HepG2 (cell line): ENCODE measurements at regions not wholly inside any gene's neighbourhood (a gene's known extent, or its start where the extent isn't known, plus 50 kb on each side); places are given as distances from the start of the nearest gene placed in this dataset.
"Not testable (repeated sequence)": the region's sequence is repeated elsewhere in the genome, so short reads cannot be mapped to it uniquely, and the experiment has no call there.

Source experiments
- ATAC-seq: fragments of 200-7000 bp; cut with Tn5 transposase; 3 replicates; pipeline ENCODE4 v1.9.1; 2020; ENCODE audit warnings: mild to moderate bottlenecking, moderate library complexity
- BruUV-seq: library from RNA; stranded (reverse); fragments of 400-500 nt; replicated peaks from 2 replicates; lab custom pipeline; 2021; lab: Mats Ljungman, UMichigan
- CTCF ChIA-PET: fragments of 300-600 bp; formaldehyde crosslinking; extraction: SDS; loops from one replicate; lab custom pipeline; 2021; ENCODE audit warnings: low total read pairs, inconsistent platforms, low intra/inter-chr PET ratio; lab: Yijun Ruan, JAX
- POLR2A ChIA-PET: fragments of 350-600 bp; sonication (Branson Sonifier 250); formaldehyde crosslinking; loops from one replicate; lab custom pipeline; 2020; ENCODE audit warnings: antibody characterized with exemption, inconsistent platforms; lab: Yijun Ruan, JAX
- DNase-seq: peaks from one replicate; pipeline ENCODE4 v3.0.0-alpha.2; 2015; ENCODE audit warnings: low spot score
- FAIRE-seq: peaks from 3 replicates; lab custom pipeline; 2011; peaks lifted over from hg19 to GRCh38; lab: Jason Lieb, UNC
- H2AFZ ChIP-seq: one replicate; pipeline ENCODE4 v1.6.1; 2011; ENCODE audit warnings: low read length, inconsistent platforms
- H3K27ac ChIP-seq: fragments of 300-600 bp; 3 replicates; pipeline ENCODE4 v1.8.0; 2011; ENCODE audit warnings: mixed run types, mild to moderate bottlenecking, mixed read lengths, low read length, inconsistent platforms; ENCODE audit not compliant: insufficient read depth; ENCODE audit errors: extremely low read length
- H3K27me3 ChIP-seq, 2 experiments: fragments of 200-600 bp in 1 of 2; 2 replicates in 1 of 2; 3 replicates in 1 of 2; pipeline versions ENCODE4 v1.6.0 to v1.8.0; 2011; ENCODE audit warnings: low read length in 2 of 2, mild to moderate bottlenecking in 2 of 2, moderate library complexity in 2 of 2, inconsistent platforms in 1 of 2; ENCODE audit not compliant: insufficient read depth in 2 of 2, control insufficient read depth in 1 of 2
- H3K36me3 ChIP-seq, 2 experiments: fragments of 200-600 bp in 1 of 2; replicated peaks in 1 of 2; 2 replicates in 1 of 2; 3 replicates in 1 of 2; pipeline versions ENCODE4 v1.5.1 to v1.8.0; 2011; ENCODE audit warnings: low read length in 2 of 2, inconsistent platforms in 1 of 2; ENCODE audit not compliant: insufficient read depth in 2 of 2, control insufficient read depth in 1 of 2
- H3K4me1 ChIP-seq: 2 replicates; pipeline ENCODE4 v1.5.1; 2012; ENCODE audit warnings: low read length, inconsistent platforms; ENCODE audit not compliant: insufficient read depth
- H3K4me2 ChIP-seq: 2 replicates; pipeline ENCODE4 v1.6.0; 2011; ENCODE audit warnings: low read depth, low read length, inconsistent platforms
- H3K4me3 ChIP-seq, 3 experiments: fragments of 200-600 bp in 1 of 3; sonication (generic), shearing (Covaris generic) in 1 of 3; replicated peaks in 1 of 3; 2 replicates each; pipeline ENCODE4 v1.5.1; 2011 to 2016; ENCODE audit warnings: low read length in 3 of 3, inconsistent platforms in 2 of 3, low read depth in 2 of 3, mild to moderate bottlenecking in 2 of 3, control low read depth in 1 of 3, mixed read lengths in 1 of 3; ENCODE audit not compliant: insufficient read depth in 1 of 3
- H3K79me2 ChIP-seq: one replicate; pipeline ENCODE4 v1.6.1; 2011; ENCODE audit warnings: low read length, inconsistent platforms; ENCODE audit not compliant: insufficient read depth
- H3K9ac ChIP-seq: 2 replicates; pipeline ENCODE4 v1.6.0; 2011; ENCODE audit warnings: mild to moderate bottlenecking, low read depth, low read length, inconsistent platforms; ENCODE audit not compliant: insufficient read depth
- H3K9me3 ChIP-seq: 2 replicates; pipeline ENCODE4 v1.5.1; 2012; ENCODE audit warnings: mild to moderate bottlenecking, low read length
- H4K20me1 ChIP-seq: 2 replicates; pipeline ENCODE4 v1.6.0; 2011; ENCODE audit warnings: inconsistent platforms, mild to moderate bottlenecking, low read length, moderate library complexity; ENCODE audit not compliant: insufficient read depth
- HDAC1 ChIP-seq: sonication (generic); formaldehyde crosslinking; IDR thresholded peaks from 2 replicates; pipeline ENCODE4 v1.5.1; 2020; ENCODE audit warnings: mild to moderate bottlenecking, missing genetic modification reagents
- KDM2A ChIP-seq: sonication (generic); formaldehyde crosslinking; IDR thresholded peaks from 2 replicates; pipeline ENCODE4 v1.4.0; 2020; ENCODE audit warnings: low read depth, missing genetic modification reagents, borderline replicate concordance
- KDM4B ChIP-seq: sonication (generic); formaldehyde crosslinking; IDR thresholded peaks from 2 replicates; pipeline ENCODE4 v1.4.0; 2020; ENCODE audit warnings: missing genetic modification reagents
- MTF2 ChIP-seq: sonication (generic); formaldehyde crosslinking; IDR thresholded peaks from 2 replicates; pipeline ENCODE4 v1.5.0; 2020; ENCODE audit warnings: missing genetic modification reagents, borderline replicate concordance
- ZNF672 ChIP-seq: sonication (generic); formaldehyde crosslinking; IDR thresholded peaks from 2 replicates; pipeline ENCODE4 v1.8.1; 2022; ENCODE audit warnings: missing genetic modification reagents
- ZNF781 ChIP-seq: sonication (generic); formaldehyde crosslinking; IDR thresholded peaks from 2 replicates; pipeline ENCODE4 v1.5.1; 2020; ENCODE audit warnings: borderline replicate concordance, mild to moderate bottlenecking, missing genetic modification reagents; ENCODE audit errors: not compliant biosample characterization
- ZNF891 ChIP-seq: sonication (generic); formaldehyde crosslinking; IDR thresholded peaks from 2 replicates; pipeline ENCODE4 v1.5.0; 2020; ENCODE audit warnings: mild to moderate bottlenecking, missing genetic modification reagents
- WGBS: methylation state at CpG from one replicate; pipeline ENCODE4 v1.1.6; 2017; ENCODE audit warnings: low lambda C conversion rate; 5-methylcytosine and 5-hydroxymethylcytosine counted together
- in situ Hi-C: cut with HindIII; loops from 2 replicates; pipeline ENCODE4 v1.10.0; 2017; ENCODE audit warnings: low pct_unique_long_range_greater_than_20kb; ENCODE audit not compliant: extremely low pct_ligation_motif_present
- intact Hi-C: fragments of 100-400 bp; cut with micrococcal nuclease; formaldehyde crosslinking; loops from one replicate; pipeline ENCODE4 v1.10.0; 2022; ENCODE audit not compliant: unreplicated experiment
- TF ChIP-seq, protein P1 (sequence below): IDR thresholded peaks from 2 replicates; pipeline ENCODE4 v1.6.1; 2016; ENCODE audit warnings: low read depth

DNA sequence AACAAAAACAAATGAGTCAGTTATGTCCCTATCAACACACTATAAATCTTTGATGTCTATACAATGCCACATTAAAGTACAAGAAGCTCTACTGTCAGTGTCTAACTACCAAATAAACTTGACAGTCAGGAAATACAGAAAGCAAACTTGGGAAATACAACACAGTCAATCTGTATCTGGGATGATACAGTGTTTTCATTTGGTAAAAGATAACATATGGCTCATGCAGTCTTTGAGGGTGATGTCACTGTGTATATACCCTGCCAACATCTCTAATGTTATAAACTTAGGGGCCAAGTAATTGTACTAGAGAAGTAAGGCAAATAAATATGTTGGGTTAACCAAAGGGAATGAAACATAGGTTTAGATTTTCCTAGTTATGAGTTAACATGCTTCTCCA is 552.5 kb upstream of the ADAMTS5 start (continued):
- TF ChIP-seq, protein P1, sequence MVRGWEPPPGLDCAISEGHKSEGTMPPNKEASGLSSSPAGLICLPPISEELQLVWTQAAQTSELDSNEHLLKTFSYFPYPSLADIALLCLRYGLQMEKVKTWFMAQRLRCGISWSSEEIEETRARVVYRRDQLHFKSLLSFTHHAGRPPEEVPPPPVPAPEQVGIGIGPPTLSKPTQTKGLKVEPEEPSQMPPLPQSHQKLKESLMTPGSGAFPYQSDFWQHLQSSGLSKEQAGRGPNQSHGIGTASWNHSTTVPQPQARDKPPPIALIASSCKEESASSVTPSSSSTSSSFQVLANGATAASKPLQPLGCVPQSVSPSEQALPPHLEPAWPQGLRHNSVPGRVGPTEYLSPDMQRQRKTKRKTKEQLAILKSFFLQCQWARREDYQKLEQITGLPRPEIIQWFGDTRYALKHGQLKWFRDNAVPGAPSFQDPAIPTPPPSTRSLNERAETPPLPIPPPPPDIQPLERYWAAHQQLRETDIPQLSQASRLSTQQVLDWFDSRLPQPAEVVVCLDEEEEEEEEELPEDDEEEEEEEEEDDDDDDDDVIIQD (CRISPR knock-in tag) = no peak
- TF ChIP-seq MTF2 (CRISPR knock-in tag) (no peak), KDM4B (CRISPR knock-in tag) (no peak)

DNA sequence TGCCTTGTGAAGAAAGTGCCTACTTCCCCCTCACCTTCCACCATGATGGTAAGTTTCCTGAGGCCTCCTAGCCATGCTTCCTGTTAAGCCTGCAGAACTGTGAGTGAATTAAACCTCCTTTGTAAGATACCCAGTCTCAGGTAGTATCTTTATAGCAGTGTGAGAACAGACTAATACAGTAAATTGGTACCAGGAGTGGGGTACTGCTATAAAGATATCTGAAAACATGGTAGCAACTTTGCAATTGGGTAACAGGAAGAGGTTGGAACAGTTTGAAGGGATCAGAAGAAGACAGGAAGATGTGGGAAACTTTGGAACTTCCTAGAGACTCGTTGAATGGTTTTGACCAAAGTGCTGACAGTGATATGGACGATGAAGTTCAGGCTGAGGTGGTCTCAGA is 550.3 kb upstream of the ADAMTS5 start:
- H4K20me1 ChIP-seq, H3K36me3 ChIP-seq, H2AFZ ChIP-seq, in situ Hi-C loops, H3K9ac ChIP-seq, DNase-seq, H3K4me3 ChIP-seq, H3K79me2 ChIP-seq, CTCF ChIA-PET, ATAC-seq, BruUV-seq, H3K27ac ChIP-seq, H3K27me3 ChIP-seq, FAIRE-seq, H3K4me2 ChIP-seq, H3K4me1 ChIP-seq, intact Hi-C loops, POLR2A ChIA-PET: not testable (repeated sequence)
- peaks cover 86% of the 10 kb centered on the region for H3K9me3 ChIP-seq
- WGBS = 0% methylated on average over 2 of the region's 2 CpGs

DNA sequence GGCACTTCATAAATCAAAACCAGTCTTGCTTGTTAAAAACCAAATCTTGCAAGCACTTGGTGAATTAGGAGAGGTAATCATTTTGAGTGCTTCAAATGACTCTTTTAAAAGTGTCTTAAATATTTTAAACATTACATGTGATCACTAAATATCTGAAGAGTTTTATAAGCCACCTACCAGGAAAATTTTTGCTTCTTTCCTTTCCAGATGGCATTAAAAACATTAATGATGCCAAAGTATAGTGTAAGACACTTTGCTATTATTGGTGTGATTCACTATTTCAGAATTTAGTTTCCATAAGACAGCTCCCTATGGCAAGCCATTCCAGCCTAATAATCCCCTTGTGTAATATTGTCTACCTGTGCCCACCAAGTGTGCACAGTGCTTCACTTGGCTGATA is 548.8 kb upstream of the ADAMTS5 start:
- in situ Hi-C loops (no loop called here), intact Hi-C loops (no loop called here)
- Histone ChIP-seq H3K27me3 (no peaks in the 10 kb centered on the region), H3K4me3 (no peak overlapping the region), H3K9ac (no peak overlapping the region), H3K36me3 (no peaks in the 10 kb centered on the region), H3K9me3 (peaks cover 95% of the 10 kb centered on the region), H3K27ac (no peak overlapping the region), H4K20me1 (no peaks in the 10 kb centered on the region), H2AFZ (no peak overlapping the region), H3K79me2 (no peaks in the 10 kb centered on the region), H3K4me2 (no peak overlapping the region)
- no peak for DNase-seq
- no peak for ATAC-seq
- no peak for FAIRE-seq
- BruUV-seq = no TSS peak
- ChIA-PET CTCF (no interaction called here), POLR2A (no interaction called here)
- TF ChIP-seq KDM2A (CRISPR knock-in tag) (no peak), ZNF672 (CRISPR knock-in tag) (no peak), ZNF891 (CRISPR knock-in tag) (no peak), ZNF781 (CRISPR knock-in tag) (no peak), HDAC1 (CRISPR knock-in tag) (no peak)
- TF ChIP-seq, all 625 proteins: peak for 0
- H3K4me1 ChIP-seq = no peaks in the 10 kb centered on the region
